ENCODE measurements at regions not wholly inside any gene's neighbourhood (a gene's known extent, or its start where the extent isn't known, plus 50 kb on each side); places are given as distances from the start of the nearest gene placed in this dataset.

- no peak overlapping the region for H2BK120ac ChIP-seq (ENCODE audit: low read depth, low read length)
- no peak overlapping the region for H2BK15ac ChIP-seq (ENCODE audit: low read depth, low read length)
- DNase-seq (no peak), ATAC-seq (ENCODE audit: low read depth) (no peak)
- H3K4me3 ChIP-seq (ENCODE audit: insufficient read depth, low read depth, low read length), result no peak overlapping the region
- H4K91ac ChIP-seq (ENCODE audit: insufficient read depth, low read depth, low read length), result no peak overlapping the region
- intact Hi-C loops (cut with micrococcal nuclease), result no loop called here
- POLR2A ChIA-PET (ENCODE audit: unreplicated experiment), result no interaction called here
- CTCF ChIA-PET, result no interaction called here
- in situ Hi-C loops (cut with MboI; ENCODE audit: low sequenced_read_pairs), result loop anchor here (10.0 kb wide), 1 partner anchor 58 kb away; no protein-coding TSS in a partner anchor
- H2AFZ ChIP-seq (replicated peaks; ENCODE audit: low read length, poor library complexity), result no peak overlapping the region
- no peak overlapping the region for H2BK20ac ChIP-seq (ENCODE audit: low read depth, low read length)
- no peak overlapping the region for H3K4ac ChIP-seq (ENCODE audit: low read depth, low read length)
- no peaks in the 10 kb centered on the region; the same call in 1 of the 2 replicates for H3K9me3 ChIP-seq (ENCODE audit: control insufficient read depth, insufficient read depth, low read length)
- H2BK5ac ChIP-seq (ENCODE audit: low read depth, low read length, poor library complexity, severe bottlenecking), result no peak overlapping the region
- dilution Hi-C loops (cut with HindIII; ENCODE audit: low sequenced_read_pairs, unreplicated experiment), result no loop called here
- BruUV-seq (replicated peaks), result no TSS peak
- no peak overlapping the region for H2AK9ac ChIP-seq (replicated peaks; ENCODE audit: low read depth, low read length, poor library complexity)
- no peak overlapping the region for H2AK5ac ChIP-seq (ENCODE audit: low read depth, low read length)
- TF ChIP-seq SMC3 (IDR thresholded peaks at IDR 0.05; ENCODE audit: low read depth, low read length) (no peak), FOS (IDR thresholded peaks at IDR 0.05; ENCODE audit: low read depth, low read length) (no peak), RFX5 (IDR thresholded peaks at IDR 0.05; ENCODE audit: low read depth, low read length) (no peak), CTCF (conservative IDR thresholded peaks at IDR 0.05; ENCODE audit: low read depth, low read length) (no peak), BHLHE40 (IDR thresholded peaks at IDR 0.05; ENCODE audit: low read depth, low read length) (no peak), RAD21 (IDR thresholded peaks at IDR 0.05; ENCODE audit: low read length) (no peak)
- no peak overlapping the region for H3K9ac ChIP-seq (ENCODE audit: low read depth, low read length)
- no peak overlapping the region for H3K56ac ChIP-seq (ENCODE audit: extremely low read depth, insufficient read depth, low read length)
- H4K5ac ChIP-seq (ENCODE audit: low read depth, low read length), result no peak overlapping the region
- H4K8ac ChIP-seq (ENCODE audit: low read depth in 2 of 2, low read length in 2 of 2), result no peak overlapping the region
- H3K36me3 ChIP-seq (ENCODE audit: control insufficient read depth, insufficient read depth, low read length), result no peaks in the 10 kb centered on the region
- H3K14ac ChIP-seq (replicated peaks; ENCODE audit: low read depth, low read length), result no peak overlapping the region
- no peak overlapping the region for H3K4me2 ChIP-seq (ENCODE audit: low read depth, low read length)
- H3K18ac ChIP-seq (ENCODE audit: low read depth, low read length), result no peak overlapping the region
- H3K27ac ChIP-seq (ENCODE audit: insufficient read depth, low read length), result no peak overlapping the region
- no peaks in the 10 kb centered on the region for H4K20me1 ChIP-seq (ENCODE audit: insufficient read depth, low read length)
- H3K79me1 ChIP-seq (ENCODE audit: low read depth in 1 of 2, low read length in 2 of 2), result no peaks in the 10 kb centered on the region
- H3K9me1 ChIP-seq (ENCODE audit: insufficient read depth, low read length), result no peaks in the 10 kb centered on the region
- H3K4me1 ChIP-seq (ENCODE audit: control insufficient read depth, insufficient read depth, low read length), result no peaks in the 10 kb centered on the region
- H3K27me3 ChIP-seq (ENCODE audit: control insufficient read depth, insufficient read depth, low read length), result no peaks in the 10 kb centered on the region
- H3K23ac ChIP-seq (ENCODE audit: low read depth, low read length), result no peak overlapping the region
Measured at GRCh38 chr13:34026308-34026707, 208.4 kb downstream of the RFC3 start.

All from IMR-90 (cell line).